ENCODE measurements at regions not wholly inside any gene's neighbourhood (a gene's known extent, or its start where the extent isn't known, plus 50 kb on each side); places are given as distances from the start of the nearest gene placed in this dataset.
A peak's percentile ranks its signal among the peaks of the same experiment; 100 is the strongest.
"Not testable (repeated sequence)": the region's sequence is repeated elsewhere in the genome, so short reads cannot be mapped to it uniquely, and the experiment has no call there.

GRCh38 chr10:38356527-38356926, 262.4 kb downstream of the ZNF37A start:
- H4K20me1 ChIP-seq (ENCODE audit: control insufficient read depth, extremely low read depth, insufficient read depth, low read length); H2AFZ ChIP-seq (ENCODE audit: low read length); H3K27me3 ChIP-seq (ENCODE audit: control insufficient read depth, insufficient read depth, low read length); H3K36me3 ChIP-seq (ENCODE audit: control insufficient read depth, insufficient read depth, low read length); H3K9me3 ChIP-seq (ENCODE audit: control insufficient read depth, insufficient read depth, low read depth, low read length); H3K4me1 ChIP-seq (ENCODE audit: control insufficient read depth, extremely low read depth, insufficient read depth, low read length); H3K79me2 ChIP-seq (ENCODE audit: control insufficient read depth, insufficient read depth, low read length); H3K4me2 ChIP-seq (ENCODE audit: extremely low read depth, insufficient read depth, low read length): not testable (repeated sequence)
- Histone ChIP-seq H3K27ac (ENCODE audit: insufficient read depth, low read length) (peak overlapping the region; percentile 38), H3K9ac (ENCODE audit: insufficient read depth, low read length) (peak overlapping the region; percentile 23), H3K4me3 (replicated peaks in 1 of 4; ENCODE audit: control extremely low read depth in 1 of 4, insufficient read depth in 1 of 4, low read depth in 3 of 4, low read length in 4 of 4) (peak overlapping the region; percentile 23 to 78 (median 50))
- DNase-seq (ENCODE audit: low read depth in 2 of 2), result peak in 1 of 2 donors; percentile 1

GRCh38 chr10:38362514-38362913, 268.4 kb downstream of the ZNF37A start:
- not testable (repeated sequence) for H3K4me2 ChIP-seq (ENCODE audit: extremely low read depth, insufficient read depth, low read length); H2AFZ ChIP-seq (ENCODE audit: low read length); H3K9me3 ChIP-seq (ENCODE audit: control insufficient read depth, insufficient read depth, low read depth, low read length); H3K79me2 ChIP-seq (ENCODE audit: control insufficient read depth, insufficient read depth, low read length); H3K9ac ChIP-seq (ENCODE audit: insufficient read depth, low read length); DNase-seq (ENCODE audit: low read depth in 2 of 2); H3K36me3 ChIP-seq (ENCODE audit: control insufficient read depth, insufficient read depth, low read length); H3K27me3 ChIP-seq (ENCODE audit: control insufficient read depth, insufficient read depth, low read length); H4K20me1 ChIP-seq (ENCODE audit: control insufficient read depth, extremely low read depth, insufficient read depth, low read length); H3K27ac ChIP-seq (ENCODE audit: insufficient read depth, low read length); H3K4me1 ChIP-seq (ENCODE audit: control insufficient read depth, extremely low read depth, insufficient read depth, low read length); H3K4me3 ChIP-seq (replicated peaks in 1 of 4; ENCODE audit: control extremely low read depth in 1 of 4, insufficient read depth in 1 of 4, low read depth in 3 of 4, low read length in 4 of 4)

- H3K9ac ChIP-seq (ENCODE audit: insufficient read depth, low read length); H3K4me2 ChIP-seq (ENCODE audit: extremely low read depth, insufficient read depth, low read length); H3K9me3 ChIP-seq (ENCODE audit: control insufficient read depth, insufficient read depth, low read depth, low read length); DNase-seq (ENCODE audit: low read depth in 2 of 2); H3K27ac ChIP-seq (ENCODE audit: insufficient read depth, low read length); H3K79me2 ChIP-seq (ENCODE audit: control insufficient read depth, insufficient read depth, low read length); H2AFZ ChIP-seq (ENCODE audit: low read length); H3K4me1 ChIP-seq (ENCODE audit: control insufficient read depth, extremely low read depth, insufficient read depth, low read length); H3K4me3 ChIP-seq (replicated peaks in 1 of 4; ENCODE audit: control extremely low read depth in 1 of 4, insufficient read depth in 1 of 4, low read depth in 3 of 4, low read length in 4 of 4); H3K27me3 ChIP-seq (ENCODE audit: control insufficient read depth, insufficient read depth, low read length); H4K20me1 ChIP-seq (ENCODE audit: control insufficient read depth, extremely low read depth, insufficient read depth, low read length); H3K36me3 ChIP-seq (ENCODE audit: control insufficient read depth, insufficient read depth, low read length): not testable (repeated sequence)
Observed at GRCh38 chr10:38364073-38364472, 269.9 kb downstream of the ZNF37A start.

GRCh38 chr10:38365917-38366316, 271.8 kb downstream of the ZNF37A start:
- H2AFZ ChIP-seq (ENCODE audit: low read length); H3K9me3 ChIP-seq (ENCODE audit: control insufficient read depth, insufficient read depth, low read depth, low read length); H3K4me2 ChIP-seq (ENCODE audit: extremely low read depth, insufficient read depth, low read length); H3K27me3 ChIP-seq (ENCODE audit: control insufficient read depth, insufficient read depth, low read length); H3K36me3 ChIP-seq (ENCODE audit: control insufficient read depth, insufficient read depth, low read length); H3K27ac ChIP-seq (ENCODE audit: insufficient read depth, low read length); H4K20me1 ChIP-seq (ENCODE audit: control insufficient read depth, extremely low read depth, insufficient read depth, low read length); H3K79me2 ChIP-seq (ENCODE audit: control insufficient read depth, insufficient read depth, low read length); H3K9ac ChIP-seq (ENCODE audit: insufficient read depth, low read length); H3K4me1 ChIP-seq (ENCODE audit: control insufficient read depth, extremely low read depth, insufficient read depth, low read length); H3K4me3 ChIP-seq (replicated peaks in 1 of 4; ENCODE audit: control extremely low read depth in 1 of 4, insufficient read depth in 1 of 4, low read depth in 3 of 4, low read length in 4 of 4): not testable (repeated sequence)
- TF ChIP-seq CTCF (conservative IDR thresholded peaks at IDR 0.05 in 1 of 2, IDR thresholded peaks at IDR 0.05 in 1 of 2; ENCODE audit: low read depth in 1 of 2, low read length in 2 of 2), result peak; percentile 15 to 61
- peak in 1 of 2 donors; percentile 62 for DNase-seq (ENCODE audit: low read depth in 2 of 2)

- H2AFZ ChIP-seq (ENCODE audit: low read length); H3K4me2 ChIP-seq (ENCODE audit: extremely low read depth, insufficient read depth, low read length); H3K4me1 ChIP-seq (ENCODE audit: control insufficient read depth, extremely low read depth, insufficient read depth, low read length); H3K9me3 ChIP-seq (ENCODE audit: control insufficient read depth, insufficient read depth, low read depth, low read length); H3K36me3 ChIP-seq (ENCODE audit: control insufficient read depth, insufficient read depth, low read length); H3K27me3 ChIP-seq (ENCODE audit: control insufficient read depth, insufficient read depth, low read length); H3K9ac ChIP-seq (ENCODE audit: insufficient read depth, low read length); H4K20me1 ChIP-seq (ENCODE audit: control insufficient read depth, extremely low read depth, insufficient read depth, low read length); H3K27ac ChIP-seq (ENCODE audit: insufficient read depth, low read length); H3K79me2 ChIP-seq (ENCODE audit: control insufficient read depth, insufficient read depth, low read length); H3K4me3 ChIP-seq (replicated peaks in 1 of 4; ENCODE audit: control extremely low read depth in 1 of 4, insufficient read depth in 1 of 4, low read depth in 3 of 4, low read length in 4 of 4); DNase-seq (ENCODE audit: low read depth in 2 of 2): not testable (repeated sequence)
Observed at GRCh38 chr10:38383800-38384199, 289.7 kb downstream of the ZNF37A start.

GRCh38 chr10:38386869-38387268, 292.7 kb downstream of the ZNF37A start:
- not testable (repeated sequence) for H2AFZ ChIP-seq (ENCODE audit: low read length); H3K36me3 ChIP-seq (ENCODE audit: control insufficient read depth, insufficient read depth, low read length); H4K20me1 ChIP-seq (ENCODE audit: control insufficient read depth, extremely low read depth, insufficient read depth, low read length); H3K4me1 ChIP-seq (ENCODE audit: control insufficient read depth, extremely low read depth, insufficient read depth, low read length); H3K4me2 ChIP-seq (ENCODE audit: extremely low read depth, insufficient read depth, low read length); H3K79me2 ChIP-seq (ENCODE audit: control insufficient read depth, insufficient read depth, low read length); H3K4me3 ChIP-seq (replicated peaks in 1 of 4; ENCODE audit: control extremely low read depth in 1 of 4, insufficient read depth in 1 of 4, low read depth in 3 of 4, low read length in 4 of 4); H3K9me3 ChIP-seq (ENCODE audit: control insufficient read depth, insufficient read depth, low read depth, low read length); H3K9ac ChIP-seq (ENCODE audit: insufficient read depth, low read length); H3K27me3 ChIP-seq (ENCODE audit: control insufficient read depth, insufficient read depth, low read length); DNase-seq (ENCODE audit: low read depth in 2 of 2); H3K27ac ChIP-seq (ENCODE audit: insufficient read depth, low read length)
